ENCODE measurements at regions not wholly inside any gene's neighbourhood (a gene's known extent, or its start where the extent isn't known, plus 50 kb on each side); places are given as distances from the start of the nearest gene placed in this dataset.
A peak's percentile ranks its signal among the peaks of the same experiment; 100 is the strongest.

- Histone ChIP-seq H3K79me2 (ENCODE audit: insufficient read depth, low read length) (no peaks in the 10 kb centered on the region), H3K79me1 (ENCODE audit: insufficient read depth, low read depth, low read length, poor library complexity, severe bottlenecking) (no peaks in the 10 kb centered on the region), H4K5ac (ENCODE audit: insufficient read length, low read depth, low read length) (no peak overlapping the region), H2BK15ac (ENCODE audit: low read depth, low read length) (no peak overlapping the region), H2BK5ac (ENCODE audit: insufficient read length, low read length) (no peak overlapping the region), H3T11ph (ENCODE audit: low read length) (no peak overlapping the region), H3K14ac (ENCODE audit: insufficient read depth, low read length) (no peak overlapping the region), H3K4me2 (ENCODE audit: insufficient read depth, insufficient read length, low read length) (no peak overlapping the region), H4K91ac (ENCODE audit: insufficient read length, low read depth, low read length) (no peak overlapping the region), H2BK12ac (ENCODE audit: insufficient read length, low read depth, low read length) (no peak overlapping the region), H3K27ac (ENCODE audit: insufficient read length, low read depth, low read length) (no peak overlapping the region), H3K18ac (ENCODE audit: insufficient read length, low read depth, low read length) (no peak overlapping the region), H4K8ac (replicated peaks; ENCODE audit: insufficient read length, low read depth, low read length) (no peak overlapping the region), H3K56ac (ENCODE audit: insufficient read length, low read depth, low read length) (no peak overlapping the region), H3K23ac (ENCODE audit: insufficient read length, low read depth, low read length) (no peak overlapping the region), H2AFZ (ENCODE audit: low read length) (no peak overlapping the region), H2BK20ac (ENCODE audit: low read depth, low read length, poor library complexity, severe bottlenecking) (no peak overlapping the region), H2AK5ac (ENCODE audit: insufficient read length, low read length) (no peak overlapping the region), H3K27me3 (ENCODE audit: insufficient read depth, low read length) (no peaks in the 10 kb centered on the region; the same call in 1 of the 2 replicates), H3K9me3 (ENCODE audit: control insufficient read depth, low read depth, low read length) (no peaks in the 10 kb centered on the region), H2BK120ac (ENCODE audit: low read depth, low read length, poor library complexity, severe bottlenecking) (no peak overlapping the region), H3K9ac (ENCODE audit: extremely low read depth, insufficient read length, low read length) (no peak overlapping the region), H4K20me1 (ENCODE audit: control insufficient read depth, insufficient read depth, insufficient read length) (no peaks in the 10 kb centered on the region), H3K4me1 (ENCODE audit: insufficient read depth, low read length) (no peaks in the 10 kb centered on the region), H3K23me2 (ENCODE audit: insufficient read length, low read depth, low read length, poor library complexity, severe bottlenecking) (no peaks in the 10 kb centered on the region), H3K4ac (ENCODE audit: low read depth, low read length) (no peak overlapping the region)
- Mint-ChIP-seq H3K9me3 (peaks cover 0 to 4% of the 10 kb centered on the region in 2 experiments; a peak in 3 of 5 replicates), H3K4me3 (peak overlapping the region in 1 of 2 experiments; percentile 8; a peak in 2 of 5 replicates), H3K27ac (no peak overlapping the region), H3K36me3 (ENCODE audit: insufficient read depth in 1 of 3, low read depth in 3 of 3) (peaks cover 0 to 6% (median 4%) of the 10 kb centered on the region in 3 experiments; a peak in 3 of 7 replicates), H3K27me3 (ENCODE audit: low read depth) (peaks cover 41% of the 10 kb centered on the region), H3K4me1 (peaks cover 23 to 37% of the 10 kb centered on the region in 2 experiments)
- TF ChIP-seq CTCF (conservative IDR thresholded peaks at IDR 0.05), result no peak
- DNase-seq, result no peak
- no CpG with 5 or more reads among the region's 5 CpGs for WGBS (ENCODE audit: extremely low coverage, insufficient read length, low lambda C conversion rate)
Observed at GRCh38 chr14:100674428-100674827, 52.3 kb upstream of the DLK1 start.

All from H9 (cell line).